ENCODE measurements at regions not wholly inside any gene's neighbourhood (a gene's known extent, or its start where the extent isn't known, plus 50 kb on each side); places are given as distances from the start of the nearest gene placed in this dataset.

GRCh38 chr6:84445068-84445467 lies 217.6 kb upstream of the CEP162 start:
- POLR2A ChIA-PET = interaction anchor here (0.7 kb wide), 1 partner anchor 11 kb away, joined by 3 read pairs; no protein-coding TSS in a partner anchor
- DNase-seq (ENCODE audit: extremely low spot score) = no peak
- CTCF ChIA-PET = interaction anchor here (0.7 kb wide), 1 partner anchor 117 kb away, joined by 3 read pairs; no protein-coding TSS in a partner anchor
- TF ChIP-seq ZNF384 (IDR thresholded peaks at IDR 0.05) = no peak
- TF ChIP-seq TARDBP (IDR thresholded peaks at IDR 0.05) = no peak
- TF ChIP-seq FOXK2 (IDR thresholded peaks at IDR 0.05) = no peak
- TF ChIP-seq CTBP1 (IDR thresholded peaks at IDR 0.05; ENCODE audit: borderline replicate concordance) = no peak
- no peak for TF ChIP-seq LEF1 (IDR thresholded peaks at IDR 0.05; ENCODE audit: borderline replicate concordance)
- TF ChIP-seq SP1 (IDR thresholded peaks at IDR 0.05) = no peak
- no peak for TF ChIP-seq SUZ12 (IDR thresholded peaks at IDR 0.05)
- TF ChIP-seq BHLHE40 (IDR thresholded peaks at IDR 0.05; ENCODE audit: borderline replicate concordance) = no peak
- TF ChIP-seq FOXM1 (IDR thresholded peaks at IDR 0.05; ENCODE audit: borderline replicate concordance) = no peak
- TF ChIP-seq L3MBTL2 (conservative IDR thresholded peaks at IDR 0.05) = no peak
- TF ChIP-seq HDGF (IDR thresholded peaks at IDR 0.05; ENCODE audit: borderline replicate concordance) = no peak

- ChIA-PET POLR2A (no interaction called here), CTCF (no interaction called here)
Observed at GRCh38 chr6:84442208-84442607, 214.8 kb upstream of the CEP162 start.

GRCh38 chr6:84441456-84441855 lies 214.0 kb upstream of the CEP162 start:
- POLR2A ChIA-PET = no interaction called here
- TF ChIP-seq L3MBTL2 (conservative IDR thresholded peaks at IDR 0.05) (no peak), ELF4 (IDR thresholded peaks at IDR 0.05) (no peak), PKNOX1 (IDR thresholded peaks at IDR 0.05) (no peak), CTBP1 (IDR thresholded peaks at IDR 0.05; ENCODE audit: borderline replicate concordance) (no peak), HDGF (IDR thresholded peaks at IDR 0.05; ENCODE audit: borderline replicate concordance) (no peak), SP1 (IDR thresholded peaks at IDR 0.05) (no peak), NFRKB (IDR thresholded peaks at IDR 0.05) (no peak), LEF1 (IDR thresholded peaks at IDR 0.05; ENCODE audit: borderline replicate concordance) (no peak), TARDBP (IDR thresholded peaks at IDR 0.05) (no peak)
- CTCF ChIA-PET = no interaction called here
- no peak for DNase-seq (ENCODE audit: extremely low spot score)

More at GRCh38 chr6:84442208-84442607, 214.8 kb upstream of the CEP162 start:
- TF ChIP-seq ARNT (IDR thresholded peaks at IDR 0.05) (no peak), ZNF384 (IDR thresholded peaks at IDR 0.05) (no peak), ELF4 (IDR thresholded peaks at IDR 0.05) (no peak), TARDBP (IDR thresholded peaks at IDR 0.05) (no peak), LEF1 (IDR thresholded peaks at IDR 0.05; ENCODE audit: borderline replicate concordance) (no peak), CTBP1 (IDR thresholded peaks at IDR 0.05; ENCODE audit: borderline replicate concordance) (no peak), SUZ12 (IDR thresholded peaks at IDR 0.05) (no peak), NFRKB (IDR thresholded peaks at IDR 0.05) (no peak), PKNOX1 (IDR thresholded peaks at IDR 0.05) (no peak)
- DNase-seq (ENCODE audit: extremely low spot score) = no peak

GRCh38 chr6:84434550-84434949 lies 207.1 kb upstream of the CEP162 start:
- CTCF ChIA-PET = no interaction called here
- DNase-seq (ENCODE audit: extremely low spot score) = no peak
- POLR2A ChIA-PET = no interaction called here

GRCh38 chr6:84432619-84433018 lies 205.2 kb upstream of the CEP162 start:
- ChIA-PET POLR2A (no interaction called here), CTCF (interaction anchor here (1.1 kb wide), 1 partner anchor 11 kb away, joined by 4 read pairs; no protein-coding TSS in a partner anchor)
- no peak for DNase-seq (ENCODE audit: extremely low spot score)
- no peak for TF ChIP-seq ARNT (IDR thresholded peaks at IDR 0.05)

More at GRCh38 chr6:84434550-84434949, 207.1 kb upstream of the CEP162 start:
- TF ChIP-seq SP1 (IDR thresholded peaks at IDR 0.05) = no peak
- no peak for TF ChIP-seq FOXA1 (IDR thresholded peaks at IDR 0.05)
- TF ChIP-seq FOXK2 (IDR thresholded peaks at IDR 0.05) = no peak
- no peak for TF ChIP-seq TARDBP (IDR thresholded peaks at IDR 0.05)
- no peak for TF ChIP-seq ARNT (IDR thresholded peaks at IDR 0.05)
- TF ChIP-seq ZNF384 (IDR thresholded peaks at IDR 0.05) = no peak
- TF ChIP-seq SUZ12 (IDR thresholded peaks at IDR 0.05) = no peak
- TF ChIP-seq NFRKB (IDR thresholded peaks at IDR 0.05) = no peak
- no peak for TF ChIP-seq CTBP1 (IDR thresholded peaks at IDR 0.05; ENCODE audit: borderline replicate concordance)
- no peak for TF ChIP-seq FOXM1 (IDR thresholded peaks at IDR 0.05; ENCODE audit: borderline replicate concordance)
- TF ChIP-seq ELF4 (IDR thresholded peaks at IDR 0.05) = no peak
- no peak for TF ChIP-seq LEF1 (IDR thresholded peaks at IDR 0.05; ENCODE audit: borderline replicate concordance)
- TF ChIP-seq L3MBTL2 (conservative IDR thresholded peaks at IDR 0.05) = no peak
- TF ChIP-seq PKNOX1 (IDR thresholded peaks at IDR 0.05) = no peak
- no peak for TF ChIP-seq BHLHE40 (IDR thresholded peaks at IDR 0.05; ENCODE audit: borderline replicate concordance)
- TF ChIP-seq HDGF (IDR thresholded peaks at IDR 0.05; ENCODE audit: borderline replicate concordance) = no peak

GRCh38 chr6:84428300-84428907 lies 201.0 kb upstream of the CEP162 start:
- ChIA-PET POLR2A (no interaction called here), CTCF (interaction anchor here (0.6 to 1.0 kb wide), 3 partner anchors 132 to 895 kb away, joined by 3 to 5 read pairs (median 3); no protein-coding TSS in a partner anchor)
- peak; percentile 57 for DNase-seq (ENCODE audit: extremely low spot score)
- 0 out of 2 replicates have a peak, but pooled peaks have one; percentile 3 for TF ChIP-seq PKNOX1 (IDR thresholded peaks at IDR 0.05)
- TF ChIP-seq BHLHE40 (IDR thresholded peaks at IDR 0.05; ENCODE audit: borderline replicate concordance) = no peak

All from HEK293T (cell line).